GM12878 (cell line): ENCODE measurements at regions not wholly inside any gene's neighbourhood (a gene's known extent, or its start where the extent isn't known, plus 50 kb on each side); places are given as distances from the start of the nearest gene placed in this dataset.

Experiments
- CREB1 ChIP-seq: IDR thresholded peaks from 2 replicates; pipeline ENCODE4 v1.6.1; 2012; ENCODE audit warnings: low read depth, mild to moderate bottlenecking, inconsistent platforms
- EP300 ChIP-seq, 2 experiments: fragments of 150-350 bp in 1 of 2; IDR thresholded peaks; 2 replicates each; pipeline ENCODE4 v1.6.1; 2011 to 2012; ENCODE audit warnings: low read depth in 2 of 2, low read length in 2 of 2, borderline replicate concordance in 1 of 2, improper control_type of control experiment in 1 of 2, inconsistent platforms in 1 of 2; ENCODE audit not compliant: control insufficient read depth in 1 of 2
- EZH2 ChIP-seq: IDR thresholded peaks from 2 replicates; pipeline ENCODE4 v1.6.1; 2012; ENCODE audit warnings: low read depth, mild to moderate bottlenecking, control low read depth, inconsistent platforms, low read length, borderline replicate concordance; ENCODE audit not compliant: control insufficient read depth
- MXI1 ChIP-seq: fragments of 150-350 bp; IDR thresholded peaks from 2 replicates; pipeline ENCODE4 v1.6.1; 2011; ENCODE audit warnings: low read depth, mild to moderate bottlenecking, inconsistent platforms, low read length, improper control_type of control experiment
- POLR2A ChIP-seq: IDR thresholded peaks from 2 replicates; pipeline ENCODE4 v1.6.1; 2011; ENCODE audit warnings: low read depth, mild to moderate bottlenecking, low read length
- POLR2AphosphoS2 ChIP-seq: IDR thresholded peaks from 2 replicates; pipeline ENCODE4 v1.6.1; 2011; ENCODE audit warnings: low read depth, mild to moderate bottlenecking, low read length, improper control_type of control experiment, moderate library complexity
- ZNF274 ChIP-seq: IDR thresholded peaks from one replicate; pipeline ENCODE4 v1.8.0; 2011; ENCODE audit not compliant: insufficient read length, insufficient read depth
- TF ChIP-seq, protein P1 (sequence below), 3 experiments: IDR thresholded peaks in 2 of 3; conservative IDR thresholded peaks in 1 of 3; 2 replicates each; pipeline ENCODE4 v1.5.1; 2011; ENCODE audit warnings: low read depth in 3 of 3, low read length in 3 of 3, mild to moderate bottlenecking in 3 of 3, control low read depth in 2 of 3, moderate library complexity in 2 of 3, inconsistent platforms in 1 of 3, mixed read lengths in 1 of 3; ENCODE audit not compliant: control insufficient read depth in 2 of 3, insufficient read depth in 1 of 3; ENCODE audit errors: extremely low read depth in 1 of 3
- TF ChIP-seq, protein P2 (sequence below): IDR thresholded peaks from 2 replicates; pipeline ENCODE4 v1.6.1; 2012; ENCODE audit warnings: low read depth, low read length, improper control_type of control experiment

DNA sequence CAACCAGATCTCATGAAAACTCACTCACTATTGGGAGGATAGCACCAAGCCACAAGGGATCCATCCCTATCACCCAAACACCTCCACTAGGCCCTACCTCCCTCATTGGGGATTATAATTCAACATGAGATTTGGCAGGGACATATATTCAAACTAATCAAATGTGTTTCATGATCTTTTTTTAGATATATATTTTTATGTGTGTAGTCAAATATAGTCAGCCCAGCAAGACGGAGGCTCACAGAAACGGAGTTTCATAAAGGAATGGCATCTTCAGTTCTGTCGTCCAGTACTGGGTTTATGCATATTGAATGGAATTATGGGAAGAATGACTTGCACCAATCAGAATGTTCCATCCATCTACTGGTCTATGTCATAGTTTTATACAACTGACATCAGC, 343.3 kb upstream of the KAZN start:
- no peak for TF ChIP-seq ZNF274
- no peak for TF ChIP-seq POLR2A
- no peak for TF ChIP-seq POLR2AphosphoS2
- TF ChIP-seq CREB1: no peak
- no peak for TF ChIP-seq MXI1
- TF ChIP-seq, protein P1, sequence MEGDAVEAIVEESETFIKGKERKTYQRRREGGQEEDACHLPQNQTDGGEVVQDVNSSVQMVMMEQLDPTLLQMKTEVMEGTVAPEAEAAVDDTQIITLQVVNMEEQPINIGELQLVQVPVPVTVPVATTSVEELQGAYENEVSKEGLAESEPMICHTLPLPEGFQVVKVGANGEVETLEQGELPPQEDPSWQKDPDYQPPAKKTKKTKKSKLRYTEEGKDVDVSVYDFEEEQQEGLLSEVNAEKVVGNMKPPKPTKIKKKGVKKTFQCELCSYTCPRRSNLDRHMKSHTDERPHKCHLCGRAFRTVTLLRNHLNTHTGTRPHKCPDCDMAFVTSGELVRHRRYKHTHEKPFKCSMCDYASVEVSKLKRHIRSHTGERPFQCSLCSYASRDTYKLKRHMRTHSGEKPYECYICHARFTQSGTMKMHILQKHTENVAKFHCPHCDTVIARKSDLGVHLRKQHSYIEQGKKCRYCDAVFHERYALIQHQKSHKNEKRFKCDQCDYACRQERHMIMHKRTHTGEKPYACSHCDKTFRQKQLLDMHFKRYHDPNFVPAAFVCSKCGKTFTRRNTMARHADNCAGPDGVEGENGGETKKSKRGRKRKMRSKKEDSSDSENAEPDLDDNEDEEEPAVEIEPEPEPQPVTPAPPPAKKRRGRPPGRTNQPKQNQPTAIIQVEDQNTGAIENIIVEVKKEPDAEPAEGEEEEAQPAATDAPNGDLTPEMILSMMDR (IDR thresholded peaks at IDR 0.05 in 2 of 3, conservative IDR thresholded peaks at IDR 0.05 in 1 of 3; ENCODE audit: control insufficient read depth in 2 of 3, extremely low read depth in 1 of 3, insufficient read depth in 1 of 3, low read depth in 3 of 3, low read length in 3 of 3): no peak
- TF ChIP-seq, protein P2, sequence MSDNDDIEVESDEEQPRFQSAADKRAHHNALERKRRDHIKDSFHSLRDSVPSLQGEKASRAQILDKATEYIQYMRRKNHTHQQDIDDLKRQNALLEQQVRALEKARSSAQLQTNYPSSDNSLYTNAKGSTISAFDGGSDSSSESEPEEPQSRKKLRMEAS: no peak
- no peak for TF ChIP-seq EZH2
- TF ChIP-seq EP300 (IDR thresholded peaks at IDR 0.05; ENCODE audit: borderline replicate concordance in 1 of 2, control insufficient read depth in 1 of 2, low read depth in 2 of 2, low read length in 2 of 2): no peak
